ENCODE measurements at regions not wholly inside any gene's neighbourhood (a gene's known extent, or its start where the extent isn't known, plus 50 kb on each side); places are given as distances from the start of the nearest gene placed in this dataset.

GRCh38 chr5:42043400-42043799 lies 118.3 kb downstream of the FBXO4 start:
- H4K20me1 ChIP-seq (ENCODE audit: insufficient read depth, low read length): no peaks in the 10 kb centered on the region
- no peak overlapping the region for H3K27ac ChIP-seq (ENCODE audit: low read depth, low read length)
- no peak overlapping the region for H2AFZ ChIP-seq (ENCODE audit: low read length)
- no peaks in the 10 kb centered on the region for H3K79me2 ChIP-seq (ENCODE audit: insufficient read depth, low read length)
- TF ChIP-seq, protein P1, sequence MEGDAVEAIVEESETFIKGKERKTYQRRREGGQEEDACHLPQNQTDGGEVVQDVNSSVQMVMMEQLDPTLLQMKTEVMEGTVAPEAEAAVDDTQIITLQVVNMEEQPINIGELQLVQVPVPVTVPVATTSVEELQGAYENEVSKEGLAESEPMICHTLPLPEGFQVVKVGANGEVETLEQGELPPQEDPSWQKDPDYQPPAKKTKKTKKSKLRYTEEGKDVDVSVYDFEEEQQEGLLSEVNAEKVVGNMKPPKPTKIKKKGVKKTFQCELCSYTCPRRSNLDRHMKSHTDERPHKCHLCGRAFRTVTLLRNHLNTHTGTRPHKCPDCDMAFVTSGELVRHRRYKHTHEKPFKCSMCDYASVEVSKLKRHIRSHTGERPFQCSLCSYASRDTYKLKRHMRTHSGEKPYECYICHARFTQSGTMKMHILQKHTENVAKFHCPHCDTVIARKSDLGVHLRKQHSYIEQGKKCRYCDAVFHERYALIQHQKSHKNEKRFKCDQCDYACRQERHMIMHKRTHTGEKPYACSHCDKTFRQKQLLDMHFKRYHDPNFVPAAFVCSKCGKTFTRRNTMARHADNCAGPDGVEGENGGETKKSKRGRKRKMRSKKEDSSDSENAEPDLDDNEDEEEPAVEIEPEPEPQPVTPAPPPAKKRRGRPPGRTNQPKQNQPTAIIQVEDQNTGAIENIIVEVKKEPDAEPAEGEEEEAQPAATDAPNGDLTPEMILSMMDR (IDR thresholded peaks at IDR 0.05; ENCODE audit: extremely low read depth, low read depth, low read length): no peak
- no peak overlapping the region for H3K4me2 ChIP-seq (ENCODE audit: insufficient read depth, low read length)
- no peak overlapping the region for H3K4me3 ChIP-seq (ENCODE audit: insufficient read depth, low read length)
- H3K36me3 ChIP-seq (ENCODE audit: insufficient read depth, low read length): no peaks in the 10 kb centered on the region
- no peaks in the 10 kb centered on the region for H3K4me1 ChIP-seq (ENCODE audit: insufficient read depth, low read length)
- H3K9me3 ChIP-seq (ENCODE audit: low read depth, low read length): no peaks in the 10 kb centered on the region
- H3K27me3 ChIP-seq (ENCODE audit: insufficient read depth, low read length): no peaks in the 10 kb centered on the region
- no peak for DNase-seq (ENCODE audit: insufficient read length, low spot score, missing footprints)

- Histone ChIP-seq H3K4me3 (ENCODE audit: insufficient read depth, low read length) (no peak overlapping the region), H3K79me2 (ENCODE audit: insufficient read depth, low read length) (no peaks in the 10 kb centered on the region), H3K4me1 (ENCODE audit: insufficient read depth, low read length) (no peaks in the 10 kb centered on the region), H3K4me2 (ENCODE audit: insufficient read depth, low read length) (no peak overlapping the region), H4K20me1 (ENCODE audit: insufficient read depth, low read length) (no peaks in the 10 kb centered on the region), H2AFZ (ENCODE audit: low read length) (no peak overlapping the region), H3K36me3 (ENCODE audit: insufficient read depth, low read length) (no peaks in the 10 kb centered on the region), H3K27ac (ENCODE audit: low read depth, low read length) (no peak overlapping the region), H3K9me3 (ENCODE audit: low read depth, low read length) (no peaks in the 10 kb centered on the region), H3K27me3 (ENCODE audit: insufficient read depth, low read length) (no peaks in the 10 kb centered on the region)
- peak; percentile 59 for DNase-seq (ENCODE audit: insufficient read length, low spot score, missing footprints)
- TF ChIP-seq, protein P1 (IDR thresholded peaks at IDR 0.05; ENCODE audit: extremely low read depth, low read depth, low read length): peak; percentile 74
Observed at GRCh38 chr5:42057254-42057690, 132.2 kb downstream of the FBXO4 start.

GRCh38 chr5:42059291-42059690 lies 134.2 kb downstream of the FBXO4 start:
- H3K4me2 ChIP-seq (ENCODE audit: insufficient read depth, low read length): no peak overlapping the region
- no peaks in the 10 kb centered on the region for H3K27me3 ChIP-seq (ENCODE audit: insufficient read depth, low read length)
- no peak overlapping the region for H3K27ac ChIP-seq (ENCODE audit: low read depth, low read length)
- no peaks in the 10 kb centered on the region for H3K4me1 ChIP-seq (ENCODE audit: insufficient read depth, low read length)
- H3K79me2 ChIP-seq (ENCODE audit: insufficient read depth, low read length): no peaks in the 10 kb centered on the region
- H4K20me1 ChIP-seq (ENCODE audit: insufficient read depth, low read length): no peaks in the 10 kb centered on the region
- no peak overlapping the region for H2AFZ ChIP-seq (ENCODE audit: low read length)
- H3K4me3 ChIP-seq (ENCODE audit: insufficient read depth, low read length): no peak overlapping the region
- peak; percentile 0 for DNase-seq (ENCODE audit: insufficient read length, low spot score, missing footprints)
- H3K36me3 ChIP-seq (ENCODE audit: insufficient read depth, low read length): no peaks in the 10 kb centered on the region
- H3K9me3 ChIP-seq (ENCODE audit: low read depth, low read length): no peaks in the 10 kb centered on the region
- TF ChIP-seq, protein P1 (IDR thresholded peaks at IDR 0.05; ENCODE audit: extremely low read depth, low read depth, low read length): no peak

DNA sequence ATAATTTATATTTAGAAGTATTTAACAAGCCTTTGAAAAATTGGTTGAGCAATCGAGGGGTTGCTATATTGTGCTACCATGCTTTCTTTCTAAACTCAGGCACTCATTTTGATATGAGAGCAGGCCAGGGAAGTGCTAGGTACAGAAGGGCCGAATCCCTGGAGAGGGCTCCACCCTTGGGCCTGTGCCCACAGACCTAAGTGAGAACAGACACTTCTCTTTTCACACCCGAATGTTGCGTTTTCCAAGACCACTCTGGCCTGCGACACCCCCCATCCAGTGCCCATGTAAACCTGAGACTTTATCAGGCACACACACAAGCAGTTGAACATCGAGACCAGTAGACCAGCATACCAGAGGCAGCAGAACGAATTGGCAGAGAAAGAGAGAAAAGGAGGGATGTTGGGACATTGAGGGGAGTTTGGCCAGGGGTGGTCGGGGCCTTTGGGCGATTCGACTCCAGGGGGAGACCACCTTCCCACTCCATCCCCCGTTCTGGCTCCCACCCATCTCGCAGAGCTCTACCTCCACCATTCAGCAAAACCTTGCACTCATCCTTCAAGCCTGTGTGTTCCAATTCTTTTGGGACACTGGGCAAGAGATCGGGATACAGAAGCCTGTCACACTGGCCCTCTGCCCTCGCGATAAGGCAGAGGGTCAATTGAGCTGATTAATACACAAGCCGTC lies 134.8 kb downstream of the FBXO4 start:
- Histone ChIP-seq H3K27me3 (ENCODE audit: insufficient read depth, low read length) (no peaks in the 10 kb centered on the region), H3K4me1 (ENCODE audit: insufficient read depth, low read length) (no peaks in the 10 kb centered on the region), H3K9me3 (ENCODE audit: low read depth, low read length) (no peaks in the 10 kb centered on the region), H2AFZ (ENCODE audit: low read length) (no peak overlapping the region), H3K4me3 (ENCODE audit: insufficient read depth, low read length) (no peak overlapping the region), H3K27ac (ENCODE audit: low read depth, low read length) (no peak overlapping the region), H4K20me1 (ENCODE audit: insufficient read depth, low read length) (no peaks in the 10 kb centered on the region), H3K79me2 (ENCODE audit: insufficient read depth, low read length) (no peaks in the 10 kb centered on the region), H3K36me3 (ENCODE audit: insufficient read depth, low read length) (no peaks in the 10 kb centered on the region), H3K4me2 (ENCODE audit: insufficient read depth, low read length) (no peak overlapping the region)
- peak; percentile 9 for DNase-seq (ENCODE audit: insufficient read length, low spot score, missing footprints)
- TF ChIP-seq, protein P1 (IDR thresholded peaks at IDR 0.05; ENCODE audit: extremely low read depth, low read depth, low read length): no peak

All from osteoblast (primary cell).